Omental fat pad (tissue), 3 donors: ENCODE measurements at regions not wholly inside any gene's neighbourhood (a gene's known extent, or its start where the extent isn't known, plus 50 kb on each side); places are given as distances from the start of the nearest gene placed in this dataset.

Source experiments
- ATAC-seq: fragments of 150-250 bp; one replicate; pipeline ENCODE4 v1.9.1; 2016; ENCODE audit warnings: mild to moderate bottlenecking, moderate library complexity; ENCODE audit not compliant: low FRiP score
- DNase-seq: peaks from one replicate; pipeline ENCODE4 v3.0.0-alpha.2; 2019; ENCODE audit warnings: low spot score
- TF ChIP-seq, protein P1 (sequence below), 3 donors: fragments of 450-650 bp; IDR thresholded peaks; one replicate each; pipeline ENCODE4 v1.5.1; 2016 to 2017; ENCODE audit warnings: antibody characterized with exemption in 3 of 3, mild to moderate bottlenecking in 3 of 3, moderate library complexity in 2 of 3

DNA sequence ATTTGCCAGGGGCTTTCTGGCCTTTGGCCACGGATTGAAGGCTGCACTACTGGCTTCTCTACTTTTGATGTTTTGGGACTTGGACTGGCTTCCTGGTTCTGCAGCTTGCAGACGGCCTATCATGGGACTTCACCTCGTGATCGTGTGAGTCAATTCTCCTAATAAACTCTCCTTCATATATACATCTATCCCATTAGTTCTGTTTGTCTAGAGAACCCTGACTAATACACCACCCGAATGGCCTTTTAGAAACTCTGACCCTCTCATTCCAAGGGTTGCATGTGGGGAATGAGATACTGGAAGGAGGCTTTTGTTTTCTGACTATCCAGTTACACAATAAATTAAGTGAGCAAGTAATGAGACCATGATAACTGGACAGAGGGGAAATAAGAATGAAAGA, 430.7 kb downstream of the CDH2 start:
- no peak for DNase-seq
- TF ChIP-seq, protein P1, sequence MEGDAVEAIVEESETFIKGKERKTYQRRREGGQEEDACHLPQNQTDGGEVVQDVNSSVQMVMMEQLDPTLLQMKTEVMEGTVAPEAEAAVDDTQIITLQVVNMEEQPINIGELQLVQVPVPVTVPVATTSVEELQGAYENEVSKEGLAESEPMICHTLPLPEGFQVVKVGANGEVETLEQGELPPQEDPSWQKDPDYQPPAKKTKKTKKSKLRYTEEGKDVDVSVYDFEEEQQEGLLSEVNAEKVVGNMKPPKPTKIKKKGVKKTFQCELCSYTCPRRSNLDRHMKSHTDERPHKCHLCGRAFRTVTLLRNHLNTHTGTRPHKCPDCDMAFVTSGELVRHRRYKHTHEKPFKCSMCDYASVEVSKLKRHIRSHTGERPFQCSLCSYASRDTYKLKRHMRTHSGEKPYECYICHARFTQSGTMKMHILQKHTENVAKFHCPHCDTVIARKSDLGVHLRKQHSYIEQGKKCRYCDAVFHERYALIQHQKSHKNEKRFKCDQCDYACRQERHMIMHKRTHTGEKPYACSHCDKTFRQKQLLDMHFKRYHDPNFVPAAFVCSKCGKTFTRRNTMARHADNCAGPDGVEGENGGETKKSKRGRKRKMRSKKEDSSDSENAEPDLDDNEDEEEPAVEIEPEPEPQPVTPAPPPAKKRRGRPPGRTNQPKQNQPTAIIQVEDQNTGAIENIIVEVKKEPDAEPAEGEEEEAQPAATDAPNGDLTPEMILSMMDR (IDR thresholded peaks at IDR 0.05) = no peak
- no peak for ATAC-seq

DNA sequence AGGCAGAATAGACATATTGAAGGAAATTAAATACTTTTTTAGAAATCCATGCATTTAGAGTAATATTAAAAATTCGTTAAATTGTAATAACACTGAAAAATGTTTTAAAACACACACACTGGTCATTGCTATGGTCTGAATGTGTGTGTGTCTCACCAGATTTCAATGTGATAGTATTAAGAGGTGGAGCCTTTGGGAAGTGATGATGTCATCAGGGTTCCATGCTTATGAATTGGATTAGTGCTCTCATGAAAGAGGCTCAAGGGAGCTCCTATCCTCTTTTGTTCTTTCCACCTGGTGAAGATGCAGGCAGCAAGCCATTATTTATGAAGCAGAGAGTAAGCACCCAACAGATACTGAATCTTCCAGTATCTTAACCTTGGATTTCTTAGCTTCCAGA, 441.8 kb downstream of the CDH2 start:
- DNase-seq = no peak

GRCh38 chr18:27731211-27731610, 445.7 kb downstream of the CDH2 start:
- DNase-seq (no peak), ATAC-seq (no peak)
- TF ChIP-seq, protein P1 (IDR thresholded peaks at IDR 0.05) = no peak

More for the DNA sequence above, 441.8 kb downstream of the CDH2 start:
- TF ChIP-seq, protein P1 (IDR thresholded peaks at IDR 0.05) = no peak
- ATAC-seq = no peak

DNA sequence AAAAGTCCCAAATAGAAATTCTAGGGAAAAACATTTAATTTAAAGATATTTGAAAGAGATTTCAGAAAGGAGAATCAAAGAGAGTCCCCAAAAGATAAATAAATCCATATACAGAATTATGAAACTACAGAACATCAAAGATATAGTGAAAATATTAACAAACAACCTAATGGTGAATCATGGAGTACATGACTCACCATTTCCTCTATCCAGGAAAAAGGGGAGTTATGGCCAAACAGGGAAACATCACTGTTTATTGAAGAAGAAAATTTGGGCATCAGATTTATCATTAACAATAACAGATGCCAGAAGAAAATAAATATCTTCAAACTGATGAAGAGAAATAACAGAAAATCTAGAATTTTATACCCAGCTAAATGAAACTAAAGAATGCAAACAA, 448.3 kb downstream of the CDH2 start:
- TF ChIP-seq, protein P1 (IDR thresholded peaks at IDR 0.05) = no peak
- DNase-seq (no peak), ATAC-seq (no peak)

DNA sequence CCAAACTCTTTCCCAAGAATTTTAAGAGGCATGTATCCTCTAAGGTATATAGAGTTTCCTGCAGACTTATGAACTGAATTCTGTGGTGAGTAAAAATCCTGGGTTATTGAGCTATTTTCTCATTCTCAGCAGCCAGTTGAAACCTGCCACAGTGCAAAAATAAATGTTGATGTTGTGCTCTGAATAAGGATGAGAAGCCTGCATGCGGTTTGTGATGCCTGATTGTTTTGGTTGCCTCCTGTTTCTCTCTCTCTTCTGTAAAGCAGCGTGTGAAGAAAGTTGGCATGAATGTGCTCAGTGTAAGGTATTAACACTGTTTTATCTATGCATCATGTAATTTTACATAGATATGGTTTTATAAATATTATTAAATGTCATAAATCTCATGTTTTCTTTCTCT, 452.6 kb downstream of the CDH2 start:
- ATAC-seq (no peak), DNase-seq (no peak)
- TF ChIP-seq, protein P1 (IDR thresholded peaks at IDR 0.05) = no peak

DNA sequence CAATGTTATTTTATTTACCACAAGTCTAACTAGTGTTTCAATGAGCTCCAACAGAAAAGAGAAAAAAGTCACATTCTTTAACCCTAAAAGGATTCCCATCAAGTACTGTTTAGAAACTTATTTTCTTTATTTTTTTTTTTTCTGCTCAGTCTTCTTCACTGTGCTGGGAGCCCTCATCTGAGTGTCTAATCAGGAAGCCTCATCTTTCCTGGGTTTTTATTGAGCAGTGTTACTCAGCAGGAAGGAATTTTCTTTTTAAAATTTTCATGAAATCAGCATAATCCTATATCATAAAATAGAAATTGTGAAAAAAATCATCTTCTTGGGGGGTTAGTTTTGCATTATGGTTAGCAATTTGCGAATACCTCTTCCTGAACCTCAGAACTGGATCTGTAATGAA, 453.8 kb downstream of the CDH2 start:
- ATAC-seq (no peak), DNase-seq (no peak)
- TF ChIP-seq, protein P1 (IDR thresholded peaks at IDR 0.05) = no peak

- TF ChIP-seq, protein P1 (IDR thresholded peaks at IDR 0.05) = no peak
- no peak for ATAC-seq
- DNase-seq = no peak
Measured at GRCh38 chr18:27719680-27720079, 457.2 kb downstream of the CDH2 start.
